Psoas muscle (tissue), 7 donors: ENCODE measurements at regions not wholly inside any gene's neighbourhood (a gene's known extent, or its start where the extent isn't known, plus 50 kb on each side); places are given as distances from the start of the nearest gene placed in this dataset.
"Not testable (repeated sequence)": the region's sequence is repeated elsewhere in the genome, so short reads cannot be mapped to it uniquely, and the experiment has no call there.

Source experiments
- ATAC-seq, 4 donors: fragments of 200-7000 bp; cut with Tn5 transposase; one replicate each; pipeline ENCODE4 v1.9.1; 2020; ENCODE audit warnings: moderate library complexity in 3 of 4, mild to moderate bottlenecking in 2 of 4
- DNase-seq, 2 donors: peaks; one replicate each; pipeline ENCODE4 v3.0.0-alpha.2; 2020
- H3K27ac ChIP-seq: fragments of 200-600 bp; one replicate; pipeline ENCODE4 v1.8.0; 2022
- H3K27me3 ChIP-seq, 3 donors: fragments of 200-600 bp in 1 of 3; one replicate each; pipeline versions ENCODE4 v1.6.1 to v1.8.0; 2013 to 2022; ENCODE audit warnings: low read length in 2 of 3, mild to moderate bottlenecking in 2 of 3, moderate library complexity in 1 of 3; ENCODE audit not compliant: insufficient read depth in 3 of 3
- H3K36me3 ChIP-seq, 2 donors: fragments of 200-600 bp in 1 of 2; one replicate each; pipeline versions ENCODE4 v1.6.1 to v1.8.0; 2013 to 2022; ENCODE audit warnings: low read depth in 1 of 2, mild to moderate bottlenecking in 1 of 2, moderate library complexity in 1 of 2; ENCODE audit not compliant: insufficient read depth in 1 of 2
- H3K4me1 ChIP-seq: fragments of 200-600 bp; one replicate; pipeline ENCODE4 v1.8.0; 2022
- H3K4me3 ChIP-seq: fragments of 200-600 bp; one replicate; pipeline ENCODE4 v1.8.0; 2022; ENCODE audit warnings: mild to moderate bottlenecking
- H3K9me3 ChIP-seq: fragments of 200-600 bp; one replicate; pipeline ENCODE4 v1.8.0; 2022
- WGBS, 3 donors: extraction: QIAGEN DNeasy Blood & Tissue Kit; methylation state at CpG; one replicate each; pipeline versions ENCODE4 v1.1.6 to v1.1.7; 2013; 5-methylcytosine and 5-hydroxymethylcytosine counted together
- intact Hi-C, 2 donors: fragments of 100-400 bp; cut with DNase I; formaldehyde crosslinking; loops; one replicate each; pipeline versions ENCODE4 v1.11.0 to v1.14.2; 2022
- TF ChIP-seq, protein P1 (sequence below): fragments of 200-600 bp; IDR thresholded peaks from one replicate; pipeline ENCODE4 v1.8.0; 2022; ENCODE audit warnings: antibody characterized with exemption
- donor health status: healthy with polysubstance abuse.
- donor health status: DM: no; HTN: no; CAD: no; lungs with moderate emphysema.
- donor health status: Bipolar disorder and iron deficiency.
- donor health status: healthy.
- donor health status: DM: yes; HTN: yes; CAD: no.
- donor health status: DM: no; HTN: no; CAD: no.
- donor health status: DM: yes; HTN: yes; CAD: no.

DNA sequence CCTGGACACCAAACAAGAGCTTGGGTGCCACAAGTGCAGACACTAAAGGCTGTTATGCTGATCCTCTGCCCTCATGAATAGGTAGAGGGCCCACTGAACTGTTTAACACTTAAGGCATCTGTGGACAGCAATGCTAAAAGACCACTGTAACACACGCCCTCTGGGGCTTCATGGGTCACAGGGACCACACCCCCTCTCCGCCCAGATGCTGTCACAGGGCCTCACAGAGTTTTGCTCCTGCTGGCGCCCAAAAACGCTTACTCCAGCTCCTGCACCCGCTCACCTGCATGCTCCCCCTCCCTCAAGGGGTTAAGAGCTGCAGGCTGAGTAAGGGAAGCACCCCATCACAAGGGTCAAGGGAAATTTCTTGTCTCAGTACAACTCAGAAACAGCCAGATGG, 141.8 kb upstream of the NUDT4 start:
- H3K4me1 ChIP-seq = peaks cover 16% of the 10 kb centered on the region
- H3K27me3 ChIP-seq = no peaks in the 10 kb centered on the region
- DNase-seq (no peak), ATAC-seq (no peak)
- H3K36me3 ChIP-seq = no peaks in the 10 kb centered on the region
- 93 to 97% (median 96%) methylated on average over 5 of the region's 5 CpGs for whole genome bisulfite sequencing, 3 donors
- intact Hi-C loops = no loop called here
- no peak overlapping the region for H3K4me3 ChIP-seq
- TF ChIP-seq, protein P1, sequence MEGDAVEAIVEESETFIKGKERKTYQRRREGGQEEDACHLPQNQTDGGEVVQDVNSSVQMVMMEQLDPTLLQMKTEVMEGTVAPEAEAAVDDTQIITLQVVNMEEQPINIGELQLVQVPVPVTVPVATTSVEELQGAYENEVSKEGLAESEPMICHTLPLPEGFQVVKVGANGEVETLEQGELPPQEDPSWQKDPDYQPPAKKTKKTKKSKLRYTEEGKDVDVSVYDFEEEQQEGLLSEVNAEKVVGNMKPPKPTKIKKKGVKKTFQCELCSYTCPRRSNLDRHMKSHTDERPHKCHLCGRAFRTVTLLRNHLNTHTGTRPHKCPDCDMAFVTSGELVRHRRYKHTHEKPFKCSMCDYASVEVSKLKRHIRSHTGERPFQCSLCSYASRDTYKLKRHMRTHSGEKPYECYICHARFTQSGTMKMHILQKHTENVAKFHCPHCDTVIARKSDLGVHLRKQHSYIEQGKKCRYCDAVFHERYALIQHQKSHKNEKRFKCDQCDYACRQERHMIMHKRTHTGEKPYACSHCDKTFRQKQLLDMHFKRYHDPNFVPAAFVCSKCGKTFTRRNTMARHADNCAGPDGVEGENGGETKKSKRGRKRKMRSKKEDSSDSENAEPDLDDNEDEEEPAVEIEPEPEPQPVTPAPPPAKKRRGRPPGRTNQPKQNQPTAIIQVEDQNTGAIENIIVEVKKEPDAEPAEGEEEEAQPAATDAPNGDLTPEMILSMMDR = no peak
- peaks cover 5% of the 10 kb centered on the region for H3K9me3 ChIP-seq
- no peak overlapping the region for H3K27ac ChIP-seq

- H3K27me3 ChIP-seq = no peaks in the 10 kb centered on the region
- peak overlapping the region; percentile 84 for H3K27ac ChIP-seq
- no peaks in the 10 kb centered on the region for H3K36me3 ChIP-seq
- peak overlapping the region; percentile 19 for H3K4me3 ChIP-seq
- TF ChIP-seq, protein P1 = no peak
- intact Hi-C loops = no loop called here
- ATAC-seq (peak; percentile 85 to 93 (median 88)), DNase-seq (peak; percentile 55 to 74)
- peaks cover 20% of the 10 kb centered on the region for H3K4me1 ChIP-seq
- 21 to 37% (median 23%) methylated on average over 4 of the region's 4 CpGs for WGBS, 3 donors
- peaks cover 5% of the 10 kb centered on the region for H3K9me3 ChIP-seq
Observed at GRCh38 chr12:93237235-93237915, 140.3 kb upstream of the NUDT4 start.

DNA sequence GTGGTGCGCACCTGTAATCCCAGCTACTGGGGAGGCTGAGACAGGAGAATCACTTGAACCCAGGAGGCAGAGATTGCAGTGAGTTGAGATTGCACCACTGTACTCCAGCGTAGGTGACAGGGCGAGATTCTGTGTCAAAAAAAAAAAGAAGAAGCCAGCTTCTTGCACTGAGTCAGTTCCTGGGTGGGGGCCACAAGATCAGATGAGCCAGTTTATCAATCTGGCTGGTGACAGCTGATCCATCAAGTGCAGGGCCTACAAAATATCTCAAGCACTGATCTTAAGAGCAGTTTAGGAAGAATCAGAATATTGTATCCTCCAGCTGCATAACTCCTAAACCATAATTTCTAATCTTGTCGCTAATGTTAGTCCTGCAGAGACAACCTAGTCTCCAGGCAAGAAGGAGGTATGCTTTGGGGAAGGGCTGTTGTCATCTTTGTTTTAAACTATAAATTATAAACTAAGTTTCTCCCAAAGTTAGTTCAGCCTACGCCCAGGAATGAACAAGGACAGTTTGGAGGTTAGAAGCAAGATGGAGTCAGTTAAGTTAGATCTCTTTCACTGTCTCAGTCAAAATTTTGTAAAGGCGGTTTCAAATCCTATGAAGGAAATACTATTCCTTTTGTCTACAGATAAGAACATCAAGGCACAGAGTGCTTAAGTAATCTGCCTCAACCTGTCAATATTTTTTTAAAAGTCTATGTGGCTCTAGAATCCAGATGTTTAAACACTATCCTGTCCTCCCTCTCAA, 139.0 kb upstream of the NUDT4 start:
- 94 to 97% (median 97%) methylated on average over 6 of the region's 6 CpGs for WGBS, 3 donors
- H3K36me3 ChIP-seq, DNase-seq, H3K27me3 ChIP-seq, intact Hi-C loops, ATAC-seq, H3K9me3 ChIP-seq, H3K4me3 ChIP-seq: not testable (repeated sequence)
- peak overlapping the region; percentile 84 for H3K27ac ChIP-seq
- peaks cover 28% of the 10 kb centered on the region for H3K4me1 ChIP-seq

DNA sequence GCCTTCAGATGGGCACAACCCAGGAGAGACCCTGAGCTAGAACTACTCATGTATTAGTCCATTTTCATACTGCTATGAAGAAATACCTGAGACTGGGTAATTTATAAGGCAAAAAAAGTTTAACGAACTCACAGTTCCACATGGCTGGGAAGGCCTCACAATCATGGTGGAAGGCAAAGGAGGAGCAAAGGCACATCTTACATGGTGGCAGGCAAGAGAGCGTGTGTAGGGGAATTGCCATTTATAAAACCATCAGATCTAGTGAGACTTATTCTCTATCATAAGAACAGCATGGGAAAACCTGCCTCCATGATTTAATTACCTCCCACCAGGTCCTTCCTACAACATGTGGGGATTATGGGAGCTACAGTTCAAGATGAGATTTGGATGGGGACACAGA, 137.9 kb upstream of the NUDT4 start:
- H3K36me3 ChIP-seq, DNase-seq, H3K9me3 ChIP-seq, H3K4me3 ChIP-seq, ATAC-seq, H3K27ac ChIP-seq, intact Hi-C loops, H3K27me3 ChIP-seq: not testable (repeated sequence)
- 94 to 100% (median 97%) methylated on average over 2 of the region's 2 CpGs for WGBS, 3 donors
- H3K4me1 ChIP-seq = peaks cover 30% of the 10 kb centered on the region

- ATAC-seq = no peak
- TF ChIP-seq, protein P1 = peak; percentile 5
- no peak overlapping the region for H3K4me3 ChIP-seq
- H3K36me3 ChIP-seq = no peaks in the 10 kb centered on the region
- intact Hi-C loops = no loop called here
- no peak for DNase-seq
- H3K27me3 ChIP-seq = no peaks in the 10 kb centered on the region
- WGBS, 3 donors = 32 to 37% (median 34%) methylated on average over 6 of the region's 6 CpGs
- H3K9me3 ChIP-seq = peaks cover 5% of the 10 kb centered on the region
- H3K4me1 ChIP-seq = peaks cover 25% of the 10 kb centered on the region
- peak overlapping the region; percentile 56 for H3K27ac ChIP-seq
Observed at GRCh38 chr12:93242154-93242972, 135.4 kb upstream of the NUDT4 start.
